Fibroblast of skin of left quadriceps (primary cell): ENCODE measurements at regions not wholly inside any gene's neighbourhood (a gene's known extent, or its start where the extent isn't known, plus 50 kb on each side); places are given as distances from the start of the nearest gene placed in this dataset.
"Not testable (repeated sequence)": the region's sequence is repeated elsewhere in the genome, so short reads cannot be mapped to it uniquely, and the experiment has no call there.

Source experiments
- DNase-seq, 2 experiments: peaks; one replicate each; pipeline ENCODE4 v3.0.0-alpha.2; 2013; ENCODE audit warnings: low read depth in 2 of 2

DNA sequence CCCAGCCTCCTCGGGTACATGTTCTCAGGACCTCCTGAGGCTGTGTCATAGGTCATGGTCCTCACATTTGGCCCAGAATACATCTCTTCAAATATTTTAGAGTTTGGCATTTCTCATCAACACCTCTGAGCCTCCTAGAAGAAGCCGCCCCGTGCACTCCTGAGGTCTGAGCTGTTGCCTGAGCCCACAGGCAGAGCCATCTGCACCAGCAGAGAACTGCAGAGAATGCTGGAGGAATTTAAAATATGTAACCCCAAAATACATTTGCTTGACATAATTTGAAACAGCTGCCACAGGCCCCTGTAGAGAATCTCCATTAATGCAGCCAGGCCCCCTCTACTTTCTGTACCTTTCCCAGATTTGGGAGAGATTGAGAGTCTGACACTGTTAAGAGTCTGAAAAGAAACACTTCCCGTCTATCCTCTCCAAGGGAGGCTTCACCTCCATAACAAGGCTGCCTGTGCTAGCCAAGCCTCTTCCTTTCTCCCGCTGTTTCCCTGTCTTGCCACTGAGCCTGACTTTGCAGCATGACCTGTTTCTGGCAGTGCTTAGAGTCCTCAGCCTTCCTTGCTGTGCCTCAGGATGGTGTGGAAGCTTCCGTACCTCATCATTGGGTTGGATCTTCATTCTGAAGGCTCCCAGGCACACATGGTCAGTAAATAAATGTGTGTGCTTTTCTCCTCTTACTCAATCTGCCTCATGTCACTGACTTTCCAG lies 95.4 kb upstream of the SFSWAP start:
- DNase-seq, result peak in 1 of 2 experiments; percentile 17

DNA sequence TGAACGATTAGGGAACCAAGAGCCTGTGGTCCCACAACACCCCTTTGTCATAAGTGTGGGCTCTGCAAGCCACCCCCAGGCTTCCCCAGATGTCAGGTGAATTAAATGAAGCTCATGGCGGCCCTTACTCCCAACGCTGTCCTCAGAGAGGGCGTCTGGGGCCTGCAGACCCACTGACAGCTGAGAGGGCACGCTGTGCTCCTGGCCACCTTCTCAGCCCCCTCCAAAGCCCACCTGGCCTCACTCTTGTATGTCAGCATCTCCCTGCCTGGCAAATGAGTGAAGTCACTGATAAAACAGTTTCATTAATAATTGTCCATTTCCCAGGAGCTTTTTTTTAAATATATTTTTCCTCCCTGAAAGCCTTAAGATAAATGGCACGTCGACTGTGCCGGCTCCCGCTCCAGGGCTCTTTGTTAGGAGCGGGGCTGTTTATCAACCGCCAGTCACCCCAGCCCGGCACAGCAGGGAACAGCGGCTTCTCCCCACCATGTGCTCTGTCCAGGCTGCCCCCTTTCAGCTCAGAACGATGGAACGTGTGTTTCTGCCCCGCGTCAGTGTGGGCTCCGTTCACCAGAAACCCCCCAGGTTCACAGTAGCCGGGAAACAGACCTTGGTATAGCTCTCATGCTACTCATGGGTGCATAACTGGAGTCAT lies 94.7 kb upstream of the SFSWAP start:
- DNase-seq, result no peak

DNA sequence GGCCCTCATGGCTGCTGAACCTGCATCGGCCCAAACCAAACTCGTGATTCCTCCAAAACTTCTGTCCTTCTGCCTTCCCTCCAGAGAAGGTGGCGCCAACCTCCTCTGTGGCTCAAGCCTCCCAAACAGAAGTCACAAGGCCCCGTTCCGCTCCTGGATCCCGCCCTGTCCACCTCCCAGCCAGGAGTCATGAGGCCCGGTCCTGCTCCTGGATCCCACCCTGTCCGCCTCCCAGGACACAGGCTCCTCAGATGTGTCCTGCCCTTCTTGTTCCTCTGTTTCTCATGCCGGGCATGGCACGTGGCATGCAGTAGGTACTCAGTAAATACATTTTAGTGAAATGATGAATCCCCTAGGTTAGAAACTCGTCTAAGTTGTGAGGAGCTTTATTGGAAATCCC lies 94.2 kb upstream of the SFSWAP start:
- no peak for DNase-seq

DNA sequence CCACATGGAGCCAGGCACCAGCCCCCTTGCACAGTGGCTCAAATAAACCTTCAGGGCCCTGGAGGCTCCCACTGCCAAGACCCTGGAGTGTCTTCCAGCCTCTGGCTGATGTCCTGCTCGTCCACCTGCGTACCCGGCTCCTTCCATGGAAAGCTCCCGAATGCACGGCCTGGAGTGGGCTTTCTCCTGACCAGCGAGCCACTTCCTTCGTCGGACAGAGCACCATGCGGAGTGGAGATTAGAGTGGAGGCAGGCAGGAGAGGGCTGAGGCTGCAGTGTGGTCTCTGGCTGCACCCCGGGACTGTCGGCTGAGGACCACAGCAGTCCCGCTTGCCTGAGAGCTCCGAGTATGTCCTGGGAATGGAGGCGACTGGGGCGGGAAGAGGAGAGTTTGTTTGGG lies 93.7 kb upstream of the SFSWAP start:
- no peak for DNase-seq

DNA sequence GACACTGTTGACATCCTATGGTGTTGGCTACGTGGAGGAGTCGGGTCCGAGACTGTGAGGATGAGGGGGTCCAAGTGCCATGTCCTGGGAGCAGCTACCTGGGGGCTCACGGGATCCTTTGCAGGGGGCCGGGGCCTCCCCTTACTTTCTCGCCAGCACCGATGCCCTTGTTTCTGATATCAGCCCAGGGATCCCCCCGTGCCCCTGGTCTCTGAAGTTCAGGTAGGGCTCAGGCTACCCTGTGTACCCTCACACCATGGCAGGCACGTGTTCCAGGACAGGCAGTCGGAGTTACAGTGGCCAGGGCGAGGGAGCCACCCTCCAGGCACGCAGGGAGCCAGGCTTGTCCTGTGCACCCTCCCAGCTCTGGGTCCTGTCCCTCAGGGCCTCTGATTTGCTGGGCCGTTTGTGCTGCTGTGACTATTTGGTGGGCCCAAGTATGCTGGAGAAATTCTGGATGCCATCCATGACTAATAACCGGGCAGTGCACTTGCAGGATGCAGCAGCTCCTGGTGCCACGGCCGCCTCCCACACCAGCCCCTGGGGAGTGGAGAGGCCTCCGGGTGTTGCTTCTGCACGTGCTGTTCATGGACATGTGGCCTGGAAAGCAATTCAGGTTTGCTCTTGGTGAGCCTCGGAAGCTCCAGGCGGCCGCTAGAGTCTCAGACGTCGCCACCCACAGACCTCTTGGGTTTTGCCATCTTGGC lies 93.1 kb upstream of the SFSWAP start:
- no peak for DNase-seq

DNA sequence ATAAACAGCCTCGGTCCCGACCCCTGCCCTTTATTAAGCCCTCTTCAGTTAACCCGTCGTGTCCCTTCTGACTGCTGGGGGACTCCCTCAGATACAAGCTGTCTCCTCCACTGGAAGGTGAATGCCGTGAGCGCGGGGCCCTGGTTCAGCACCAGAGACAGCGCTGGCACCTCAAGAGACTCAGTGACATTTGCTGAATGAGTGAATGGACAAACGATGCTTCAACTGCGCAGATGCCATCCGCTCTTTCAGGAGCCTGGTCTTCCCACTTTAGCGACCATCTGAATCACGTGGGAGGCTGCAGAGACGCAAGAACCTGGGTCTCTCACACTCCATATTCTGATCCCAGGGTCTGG lies 92.6 kb upstream of the SFSWAP start:
- DNase-seq, result peak in 1 of 2 experiments; percentile 0

DNA sequence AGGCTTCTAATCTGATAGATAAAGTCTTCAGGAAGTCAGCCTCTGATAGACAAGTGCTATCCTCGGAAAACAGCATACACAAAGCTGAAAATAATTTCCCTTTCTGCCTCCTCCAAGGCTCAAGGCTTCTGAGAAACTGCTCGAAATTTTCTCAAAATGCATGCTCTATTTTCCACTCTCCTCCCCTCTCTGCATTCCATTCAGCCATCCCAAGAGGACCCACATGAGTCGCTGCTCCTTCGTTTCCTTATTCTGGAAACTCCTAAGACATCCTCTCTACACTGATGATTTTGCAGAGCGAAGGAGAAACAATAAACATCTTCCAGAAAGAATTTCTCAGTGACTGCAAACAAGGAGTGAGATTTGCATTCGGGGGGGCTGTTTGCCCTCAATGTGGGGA lies 92.2 kb upstream of the SFSWAP start:
- no peak for DNase-seq

DNA sequence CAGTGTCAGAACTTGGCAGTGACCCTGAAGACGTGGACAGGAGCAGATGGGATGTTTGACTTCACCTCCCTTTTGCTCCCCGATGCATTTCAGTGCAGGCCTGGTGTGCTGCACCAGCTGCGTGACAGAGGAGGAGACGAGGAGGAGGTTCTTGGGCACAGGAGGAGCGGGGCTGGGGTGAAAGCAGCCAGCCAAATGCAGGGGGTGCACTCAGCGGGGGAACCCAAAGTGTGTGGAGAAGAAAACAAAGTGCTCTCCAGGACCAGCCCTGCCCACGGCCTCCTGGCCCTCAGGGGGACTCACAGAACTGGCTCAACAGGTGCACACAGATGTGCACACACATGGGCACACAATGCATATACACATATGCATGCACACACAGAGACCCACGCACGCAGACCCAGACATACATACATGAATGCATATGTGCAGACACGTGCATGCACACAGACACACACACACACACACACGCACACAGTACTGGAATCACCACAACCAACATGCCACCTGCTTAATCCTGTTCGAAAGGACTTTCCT lies 91.7 kb upstream of the SFSWAP start:
- no peak for DNase-seq

DNA sequence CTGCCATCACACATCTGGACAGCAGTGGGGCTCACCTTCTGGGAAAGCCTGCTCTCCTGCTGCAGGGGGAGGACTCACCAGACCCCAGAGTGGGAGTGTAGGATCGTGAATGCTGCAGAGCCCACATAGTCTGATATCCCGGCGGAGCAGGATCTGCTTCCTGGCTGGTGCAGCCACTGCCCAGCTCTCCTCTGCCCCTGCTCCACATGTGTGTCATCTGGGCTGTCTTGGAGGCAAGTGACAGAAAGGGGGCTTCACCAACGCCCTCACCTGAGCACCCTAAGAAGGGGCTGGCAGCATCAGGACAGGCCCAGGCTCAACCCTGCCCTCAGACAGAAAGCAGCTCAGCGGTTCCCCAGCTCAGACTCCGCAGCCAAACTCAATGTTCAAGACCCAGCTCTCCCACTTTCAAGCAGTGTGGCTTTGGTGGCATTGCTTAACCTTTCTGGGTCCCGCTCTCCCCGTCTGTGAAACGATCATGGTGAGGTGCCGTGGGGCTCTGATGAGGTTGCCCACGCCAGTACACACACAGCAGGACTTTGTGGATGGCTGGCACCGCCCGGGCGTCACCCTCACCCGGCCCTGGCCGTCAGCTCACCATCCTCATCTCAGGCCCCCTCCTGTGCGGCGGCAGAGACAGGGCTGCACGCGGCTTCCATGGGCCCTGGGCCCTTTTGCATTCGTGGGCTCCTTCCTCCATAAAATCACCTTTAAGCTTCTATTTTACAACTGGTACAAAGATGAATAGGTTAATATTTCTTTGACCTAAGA lies 91.0 kb upstream of the SFSWAP start:
- DNase-seq, result no peak

DNA sequence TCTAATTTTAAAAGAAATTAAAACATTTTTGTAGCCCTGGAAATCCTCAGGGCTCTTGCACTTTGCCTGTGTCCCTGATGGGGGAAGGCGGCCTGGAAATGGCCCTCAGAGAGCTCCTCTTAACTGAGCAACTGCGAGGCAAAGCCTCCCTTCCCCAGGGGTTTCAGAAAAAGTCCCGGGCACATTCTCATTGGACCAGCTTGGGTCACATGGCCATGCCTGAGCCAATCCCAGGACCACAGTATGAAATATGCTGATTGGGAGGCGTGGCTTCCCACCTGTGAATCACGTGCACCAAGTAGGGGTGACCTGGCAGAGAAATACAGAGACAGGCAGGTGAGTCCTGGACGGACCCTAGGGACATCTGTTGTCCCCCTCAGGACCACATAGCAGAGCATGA lies 90.4 kb upstream of the SFSWAP start:
- DNase-seq, result no peak

DNA sequence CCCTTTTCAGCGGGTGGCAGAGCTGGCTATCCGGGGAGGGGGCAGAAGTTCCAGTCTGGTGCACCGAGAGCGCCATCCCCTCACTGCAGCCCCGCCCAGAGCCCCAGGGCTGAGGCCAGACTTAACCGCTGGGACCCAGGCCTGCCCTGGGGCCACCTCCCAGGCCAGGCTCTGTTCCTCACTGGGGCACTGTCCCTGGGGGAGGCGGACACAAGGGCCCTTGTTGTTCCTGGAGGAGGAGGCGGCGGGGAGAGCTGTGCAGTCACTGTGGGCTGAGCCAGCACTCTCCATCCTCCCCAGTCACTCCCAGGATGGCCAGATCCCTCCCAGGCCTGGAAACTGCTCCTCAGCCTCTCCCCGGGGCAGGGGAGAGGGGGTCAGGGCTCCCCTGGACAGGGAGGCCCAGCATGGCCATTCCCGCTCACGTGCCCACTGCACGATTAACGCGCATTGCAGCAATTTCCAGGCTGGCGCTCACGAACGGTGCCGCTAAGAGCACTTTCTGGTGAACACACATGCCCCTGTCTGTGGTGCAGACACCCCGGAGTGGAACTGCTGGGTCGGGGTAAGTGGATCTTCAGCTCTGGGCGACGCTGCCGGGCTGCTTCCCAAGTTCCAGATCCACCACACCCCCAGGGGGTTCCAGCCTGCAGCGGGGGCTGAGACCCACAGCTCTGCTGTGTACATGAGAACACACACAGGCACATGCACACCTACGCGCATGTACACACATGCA lies 89.8 kb upstream of the SFSWAP start:
- DNase-seq, result no peak

DNA sequence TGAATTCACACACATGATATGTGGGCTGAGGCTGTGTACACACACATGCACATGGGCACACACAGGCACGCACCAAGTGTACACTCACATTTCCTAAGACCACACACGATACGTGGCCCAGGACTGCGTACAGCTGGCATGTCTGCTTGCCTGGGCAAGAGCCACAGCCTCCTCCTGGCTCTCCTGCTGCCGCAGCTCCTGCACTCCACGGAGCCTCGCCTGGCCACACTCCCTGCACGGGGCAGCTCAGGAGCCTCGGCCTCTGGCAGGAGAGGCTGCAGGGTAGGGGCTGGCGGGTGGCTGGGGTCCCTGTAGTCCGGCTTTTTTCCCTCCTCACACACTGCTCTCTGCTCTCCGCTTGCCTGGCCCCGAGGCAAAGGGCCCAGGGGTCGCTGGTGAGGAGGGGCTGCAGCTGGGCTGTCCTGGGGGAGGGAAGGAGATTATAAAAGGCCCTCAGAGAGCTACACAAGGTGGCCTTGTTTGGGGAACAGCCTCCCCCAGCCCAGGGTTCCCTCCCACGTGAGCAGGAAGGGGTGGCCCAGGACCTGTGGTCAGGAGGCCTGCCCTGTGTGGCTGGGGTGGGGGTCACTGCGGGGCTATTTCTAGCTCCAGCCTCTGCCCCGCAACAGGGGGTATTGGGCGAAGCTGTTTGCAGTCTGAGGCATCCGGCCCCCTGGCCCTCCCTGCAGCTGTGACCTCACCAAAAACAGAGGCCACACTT lies 89.0 kb upstream of the SFSWAP start:
- no peak for DNase-seq

DNA sequence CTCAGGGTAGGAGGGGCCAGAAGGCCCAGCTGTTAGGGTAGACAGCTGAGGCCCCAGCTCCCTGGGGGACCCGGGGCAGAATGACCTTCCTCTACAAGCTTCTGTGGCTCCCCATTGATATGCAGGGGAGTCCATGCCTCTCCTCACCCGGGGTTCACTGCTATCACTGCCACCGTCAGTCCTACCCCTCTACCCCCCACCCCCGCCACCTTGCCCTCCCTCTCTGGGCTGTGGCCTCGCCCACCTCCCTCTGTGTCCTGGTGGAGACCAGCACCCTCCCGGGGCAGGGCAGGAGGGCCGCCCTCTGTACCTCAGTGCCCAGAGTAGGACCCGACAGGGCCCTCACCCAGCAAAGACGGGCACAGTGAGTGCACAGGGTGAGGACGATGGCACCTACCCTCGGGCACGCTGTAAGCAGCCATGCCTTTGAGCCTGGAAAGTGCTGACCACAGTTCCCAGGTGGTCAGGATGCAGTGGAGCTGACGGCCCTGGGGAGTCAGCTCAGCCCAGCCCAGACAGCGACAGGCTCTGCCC lies 88.4 kb upstream of the SFSWAP start:
- no peak for DNase-seq

DNA sequence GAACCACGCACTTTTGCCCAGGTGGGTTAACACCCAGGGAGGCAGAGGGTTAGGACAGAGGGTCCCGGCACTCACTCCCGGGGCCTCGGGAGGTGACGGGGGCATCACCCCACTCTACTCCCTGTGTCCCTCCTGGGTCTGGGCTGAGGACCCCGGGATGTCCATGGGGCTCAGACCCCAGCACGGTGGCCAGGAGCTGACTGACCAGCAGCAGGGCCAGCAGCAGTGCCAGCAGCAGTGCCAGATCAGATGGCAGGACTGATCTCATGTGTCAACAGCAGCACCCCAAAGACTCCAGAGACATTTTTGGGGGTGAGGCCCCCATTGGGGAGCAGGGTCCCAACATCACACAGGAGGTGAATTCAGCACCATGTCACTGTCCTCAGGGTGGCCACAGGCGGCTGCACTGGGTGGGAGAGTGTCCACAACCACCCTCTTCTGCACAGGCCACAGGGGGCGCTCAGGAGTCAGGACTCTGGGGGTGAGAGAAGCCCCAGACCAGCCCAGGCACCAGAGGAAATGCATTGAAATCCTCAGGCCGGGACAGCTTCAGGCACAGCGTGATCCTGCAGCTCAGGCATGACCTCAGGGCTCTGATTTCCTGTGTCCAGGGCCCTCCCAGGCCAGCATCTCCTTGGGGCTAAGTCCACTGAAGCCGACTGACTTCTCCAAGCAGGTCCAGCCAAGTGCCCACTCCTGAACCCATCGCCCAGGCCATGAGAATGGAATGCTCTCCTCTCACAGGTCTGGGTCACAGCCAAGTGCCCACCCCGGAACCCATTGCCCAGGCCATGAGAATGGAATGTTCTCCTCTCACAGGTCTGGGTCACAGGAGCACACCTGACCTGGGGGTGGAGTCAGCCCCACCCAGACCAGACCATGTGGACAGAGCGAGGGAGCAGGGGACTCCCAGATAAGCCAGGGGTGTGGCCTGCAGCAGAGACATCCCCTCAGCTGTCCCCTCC lies 87.2 kb upstream of the SFSWAP start:
- not testable (repeated sequence) for DNase-seq

DNA sequence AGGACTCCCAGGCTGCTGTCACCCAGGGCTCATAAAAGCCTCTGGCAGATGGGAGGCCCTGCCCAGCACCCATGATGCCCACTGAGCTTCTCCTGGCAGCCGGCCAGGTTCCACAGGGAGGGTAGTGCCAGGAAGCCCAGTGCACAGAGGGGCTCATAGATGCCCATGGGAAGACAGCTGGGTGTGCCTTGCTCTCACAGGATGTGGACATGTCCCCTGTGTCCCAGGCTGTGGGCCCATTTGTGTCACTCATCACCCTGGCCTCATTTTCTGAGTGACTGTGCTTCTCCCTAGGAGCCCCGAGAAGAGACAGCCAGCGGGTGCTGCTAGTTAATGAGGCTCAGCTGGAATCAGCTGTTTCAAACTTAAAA lies 86.5 kb upstream of the SFSWAP start:
- not testable (repeated sequence) for DNase-seq

DNA sequence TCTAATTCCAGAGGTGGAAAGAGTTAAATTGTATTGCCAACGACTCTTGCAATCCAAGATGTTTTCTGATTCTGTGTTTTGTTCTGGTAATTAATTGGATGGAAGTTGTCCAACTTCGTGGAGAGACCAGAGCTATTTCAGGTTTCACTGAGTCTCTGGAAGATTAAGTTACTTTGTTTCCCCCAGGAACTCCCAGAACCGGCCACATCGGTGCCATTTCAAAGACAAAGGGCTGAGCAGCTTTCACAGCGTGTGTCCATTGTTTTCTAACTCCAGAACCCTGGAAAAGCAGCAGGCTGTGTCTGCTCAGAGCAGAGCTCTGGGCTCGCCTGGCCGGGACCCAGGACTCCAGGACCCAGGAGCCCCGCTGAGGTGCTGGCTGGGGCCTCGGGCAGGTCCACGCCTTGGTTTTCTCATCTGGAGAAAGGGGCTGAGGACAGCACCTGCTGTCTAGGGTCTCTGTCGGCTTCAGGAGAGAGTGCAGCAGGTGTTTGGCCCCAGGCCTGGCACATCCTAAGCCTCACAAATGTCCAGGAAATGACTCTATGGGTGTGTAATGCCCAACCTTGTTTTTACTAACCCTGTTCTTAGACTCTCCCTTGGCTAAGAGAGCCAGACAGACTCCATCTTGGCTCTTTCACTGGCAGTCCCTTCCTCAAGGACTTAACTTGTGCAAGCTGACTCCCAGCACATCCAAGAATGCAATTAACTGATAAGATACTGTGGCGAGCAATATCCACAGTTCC lies 86.0 kb upstream of the SFSWAP start:
- not testable (repeated sequence) for DNase-seq

DNA sequence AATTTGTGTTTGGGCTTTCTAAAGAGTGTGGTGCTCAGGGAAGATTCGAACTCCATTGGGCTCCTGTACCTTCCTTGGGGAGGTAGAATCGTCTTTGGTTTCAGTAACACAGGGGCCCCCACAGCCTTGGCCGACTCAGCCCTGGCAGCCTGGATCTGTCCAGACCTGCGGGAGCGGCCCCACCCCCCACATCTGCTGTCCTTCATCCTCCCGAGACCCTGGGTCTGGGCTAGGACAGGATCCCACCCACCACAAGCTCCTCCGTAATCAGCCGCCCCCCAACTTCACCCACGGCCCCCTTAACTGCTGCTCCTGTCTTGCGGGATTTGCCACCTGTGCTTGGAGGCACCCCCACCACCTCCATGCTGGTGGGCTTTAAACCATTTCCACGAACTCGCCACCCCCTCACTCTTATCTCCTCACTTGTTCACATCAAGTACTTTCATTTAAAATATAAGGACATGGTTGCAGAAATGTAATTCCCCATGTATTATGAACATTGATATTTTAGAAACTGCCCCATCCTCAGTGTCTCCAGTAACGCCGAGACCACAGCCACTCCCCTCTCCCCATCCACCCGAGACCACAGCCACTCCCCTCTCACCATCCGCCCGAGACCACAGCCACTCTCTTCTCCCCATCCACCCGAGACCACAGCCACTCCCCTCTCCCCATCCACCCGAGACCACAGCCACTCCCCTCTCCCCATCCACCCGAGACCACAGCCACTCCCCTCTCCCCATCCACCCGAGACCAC lies 84.7 kb upstream of the SFSWAP start:
- DNase-seq, result not testable (repeated sequence)
